ENCODE measurements at regions not wholly inside any gene's neighbourhood (a gene's known extent, or its start where the extent isn't known, plus 50 kb on each side); places are given as distances from the start of the nearest gene placed in this dataset.

- Histone ChIP-seq H3K27me3 (no peaks in the 10 kb centered on the region), H3K4me3 (no peak overlapping the region), H3K27ac (no peak overlapping the region), H3K36me3 (no peaks in the 10 kb centered on the region), H3K9me3 (no peaks in the 10 kb centered on the region), H3K4me1 (no peaks in the 10 kb centered on the region)
- no peak for TF ChIP-seq CTCF (IDR thresholded peaks at IDR 0.05)
- TF ChIP-seq POLR2A (IDR thresholded peaks at IDR 0.05), result no peak
- DNase-seq, result no peak
Observed at GRCh38 chr5:67286006-67286405, 89.4 kb upstream of the CD180 start.

GRCh38 chr5:67283988-67284487 is 87.4 kb upstream of the CD180 start:
- Histone ChIP-seq H3K27ac (peak overlapping the region in 1 of 4 donors; percentile 17), H3K27me3 (no peaks in the 10 kb centered on the region)
- TF ChIP-seq POLR2A (IDR thresholded peaks at IDR 0.05) (no peak), CTCF (IDR thresholded peaks at IDR 0.05) (no peak)

GRCh38 chr5:67283275-67283987 is 86.8 kb upstream of the CD180 start:
- H3K27me3 ChIP-seq, result no peaks in the 10 kb centered on the region
- TF ChIP-seq CTCF (IDR thresholded peaks at IDR 0.05), result no peak
- no peak for TF ChIP-seq POLR2A (IDR thresholded peaks at IDR 0.05)
- DNase-seq, result no peak
- H3K36me3 ChIP-seq, result no peaks in the 10 kb centered on the region
- peak overlapping the region in 1 of 4 donors; percentile 17 for H3K27ac ChIP-seq
- no peaks in the 10 kb centered on the region for H3K4me1 ChIP-seq
- peaks cover 0 to 8% (median 0%) of the 10 kb centered on the region in 4 donors for H3K9me3 ChIP-seq
- H3K4me3 ChIP-seq, result no peak overlapping the region

More at GRCh38 chr5:67283988-67284487, 87.4 kb upstream of the CD180 start:
- no peak for DNase-seq
- H3K9me3 ChIP-seq, result peaks cover 0 to 2% (median 0%) of the 10 kb centered on the region in 4 donors
- H3K36me3 ChIP-seq, result no peaks in the 10 kb centered on the region
- no peak overlapping the region for H3K4me3 ChIP-seq
- no peaks in the 10 kb centered on the region for H3K4me1 ChIP-seq

- Histone ChIP-seq H3K36me3 (no peaks in the 10 kb centered on the region), H3K4me1 (no peaks in the 10 kb centered on the region), H3K9me3 (peaks cover 0 to 12% (median 0%) of the 10 kb centered on the region in 4 donors), H3K4me3 (no peak overlapping the region), H3K27me3 (no peaks in the 10 kb centered on the region), H3K27ac (no peak overlapping the region)
- TF ChIP-seq POLR2A (IDR thresholded peaks at IDR 0.05), result no peak
- no peak for DNase-seq
Observed at GRCh38 chr5:67281874-67282273, 85.3 kb upstream of the CD180 start.

- no peak for DNase-seq
- H3K27me3 ChIP-seq, result no peaks in the 10 kb centered on the region
- no peak overlapping the region for H3K4me3 ChIP-seq
- H3K36me3 ChIP-seq, result no peaks in the 10 kb centered on the region
- TF ChIP-seq CTCF (IDR thresholded peaks at IDR 0.05) (no peak), POLR2A (IDR thresholded peaks at IDR 0.05) (no peak)
- peaks cover 0 to 15% (median 9%) of the 10 kb centered on the region in 4 donors for H3K4me1 ChIP-seq
- H3K27ac ChIP-seq, result no peak overlapping the region
- peaks cover 0 to 7% (median 0%) of the 10 kb centered on the region in 4 donors for H3K9me3 ChIP-seq
Observed at GRCh38 chr5:67273689-67274356, 77.2 kb upstream of the CD180 start.

Data from Peyer's patch (tissue), 4 donors.